ENCODE measurements at regions not wholly inside any gene's neighbourhood (a gene's known extent, or its start where the extent isn't known, plus 50 kb on each side); places are given as distances from the start of the nearest gene placed in this dataset.

DNA sequence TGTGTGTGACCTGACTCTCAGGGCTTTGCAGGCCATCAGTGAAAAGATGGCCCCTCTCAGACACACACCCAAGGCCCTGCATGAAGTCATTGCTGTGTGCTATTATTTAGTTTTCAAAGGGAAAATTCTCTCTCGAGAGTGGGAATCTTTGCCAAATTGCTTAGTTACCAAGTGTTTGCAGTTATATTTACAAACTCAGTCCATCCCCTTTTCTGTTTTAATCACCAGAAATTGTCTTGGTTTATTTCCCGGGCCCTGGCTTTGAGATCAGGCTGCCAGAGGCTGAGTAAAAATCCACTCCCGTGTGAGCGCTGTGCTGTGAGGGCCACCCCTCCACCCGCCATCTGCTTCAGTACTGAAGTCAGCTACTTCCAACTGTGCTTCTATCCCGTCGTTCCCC, 163.1 kb downstream of the SOD2 start:
- TF ChIP-seq POLR2A (IDR thresholded peaks at IDR 0.05) (no peak), POLR2AphosphoS5 (IDR thresholded peaks at IDR 0.05) (no peak)
- TF ChIP-seq, protein P1, sequence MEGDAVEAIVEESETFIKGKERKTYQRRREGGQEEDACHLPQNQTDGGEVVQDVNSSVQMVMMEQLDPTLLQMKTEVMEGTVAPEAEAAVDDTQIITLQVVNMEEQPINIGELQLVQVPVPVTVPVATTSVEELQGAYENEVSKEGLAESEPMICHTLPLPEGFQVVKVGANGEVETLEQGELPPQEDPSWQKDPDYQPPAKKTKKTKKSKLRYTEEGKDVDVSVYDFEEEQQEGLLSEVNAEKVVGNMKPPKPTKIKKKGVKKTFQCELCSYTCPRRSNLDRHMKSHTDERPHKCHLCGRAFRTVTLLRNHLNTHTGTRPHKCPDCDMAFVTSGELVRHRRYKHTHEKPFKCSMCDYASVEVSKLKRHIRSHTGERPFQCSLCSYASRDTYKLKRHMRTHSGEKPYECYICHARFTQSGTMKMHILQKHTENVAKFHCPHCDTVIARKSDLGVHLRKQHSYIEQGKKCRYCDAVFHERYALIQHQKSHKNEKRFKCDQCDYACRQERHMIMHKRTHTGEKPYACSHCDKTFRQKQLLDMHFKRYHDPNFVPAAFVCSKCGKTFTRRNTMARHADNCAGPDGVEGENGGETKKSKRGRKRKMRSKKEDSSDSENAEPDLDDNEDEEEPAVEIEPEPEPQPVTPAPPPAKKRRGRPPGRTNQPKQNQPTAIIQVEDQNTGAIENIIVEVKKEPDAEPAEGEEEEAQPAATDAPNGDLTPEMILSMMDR (IDR thresholded peaks at IDR 0.05): no peak

Data from transverse colon (tissue), 4 donors.